ENCODE measurements at regions not wholly inside any gene's neighbourhood (a gene's known extent, or its start where the extent isn't known, plus 50 kb on each side); places are given as distances from the start of the nearest gene placed in this dataset.
A peak's percentile ranks its signal among the peaks of the same experiment; 100 is the strongest.

DNA sequence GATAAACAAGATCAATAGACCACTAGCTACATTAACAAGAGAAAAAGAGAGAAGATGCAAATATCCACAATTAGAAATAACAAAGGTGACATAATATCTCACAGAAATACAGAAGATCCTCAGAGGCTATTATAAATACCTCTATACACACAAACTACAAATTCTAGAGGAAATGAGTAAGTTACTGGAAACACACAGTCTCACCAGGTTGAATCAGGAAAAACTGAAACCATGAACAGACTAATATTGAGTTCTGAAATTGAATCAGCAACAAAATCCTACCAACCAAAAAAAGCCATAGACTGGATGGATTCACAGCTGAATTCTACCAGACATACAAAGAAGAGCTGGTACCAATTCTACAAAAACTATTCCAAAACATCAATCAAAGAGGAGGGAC, 211.8 kb upstream of the CPEB2 start:
- H3F3A ChIP-seq (replicated peaks; ENCODE audit: low read depth) = no peaks in the 10 kb centered on the region
- Mint-ChIP-seq H3K9me3 (peaks cover 69% of the 10 kb centered on the region), H3K27ac (no peak overlapping the region), H3K27me3 (ENCODE audit: insufficient read depth, low read depth, poor library complexity) (no peaks in the 10 kb centered on the region), H3K4me1 (peaks cover 8% of the 10 kb centered on the region; the same call in 2 of the 3 replicates), H3K36me3 (ENCODE audit: low read depth) (peaks cover 26% of the 10 kb centered on the region; the same call in 2 of the 3 replicates), H3K4me3 (no peak overlapping the region)
- H4K20me1 ChIP-seq (replicated peaks; ENCODE audit: insufficient read depth) = no peaks in the 10 kb centered on the region
- H3K4me3 ChIP-seq = no peak overlapping the region
- H3K4me1 ChIP-seq (ENCODE audit: insufficient read depth) = no peaks in the 10 kb centered on the region; the same call in 1 of the 2 replicates
- DNase-seq (ENCODE audit: low spot score) (no peak), ATAC-seq (no peak)
- H3K4me2 ChIP-seq = no peak overlapping the region
- no peaks in the 10 kb centered on the region for H3K79me2 ChIP-seq (replicated peaks; ENCODE audit: insufficient read depth)
- 0 out of 2 replicates have a peak, but pooled peaks cover 3% of the 10 kb centered on the region for H3K36me3 ChIP-seq (ENCODE audit: insufficient read depth)
- no peak overlapping the region for H2AFZ ChIP-seq
- no peak overlapping the region for H3K27ac ChIP-seq (ENCODE audit: low read depth)
- no peaks in the 10 kb centered on the region for H3K27me3 ChIP-seq (ENCODE audit: insufficient read depth)
- TF ChIP-seq CREB1 (CRISPR knock-in tag; IDR thresholded peaks at IDR 0.05; ENCODE audit: low read depth) (no peak), ZNF331 (CRISPR knock-in tag; IDR thresholded peaks at IDR 0.05; ENCODE audit: low read depth) (no peak), EZH2 (IDR thresholded peaks at IDR 0.05; ENCODE audit: low read depth, unreplicated experiment) (no peak)
- TF ChIP-seq, protein P1, sequence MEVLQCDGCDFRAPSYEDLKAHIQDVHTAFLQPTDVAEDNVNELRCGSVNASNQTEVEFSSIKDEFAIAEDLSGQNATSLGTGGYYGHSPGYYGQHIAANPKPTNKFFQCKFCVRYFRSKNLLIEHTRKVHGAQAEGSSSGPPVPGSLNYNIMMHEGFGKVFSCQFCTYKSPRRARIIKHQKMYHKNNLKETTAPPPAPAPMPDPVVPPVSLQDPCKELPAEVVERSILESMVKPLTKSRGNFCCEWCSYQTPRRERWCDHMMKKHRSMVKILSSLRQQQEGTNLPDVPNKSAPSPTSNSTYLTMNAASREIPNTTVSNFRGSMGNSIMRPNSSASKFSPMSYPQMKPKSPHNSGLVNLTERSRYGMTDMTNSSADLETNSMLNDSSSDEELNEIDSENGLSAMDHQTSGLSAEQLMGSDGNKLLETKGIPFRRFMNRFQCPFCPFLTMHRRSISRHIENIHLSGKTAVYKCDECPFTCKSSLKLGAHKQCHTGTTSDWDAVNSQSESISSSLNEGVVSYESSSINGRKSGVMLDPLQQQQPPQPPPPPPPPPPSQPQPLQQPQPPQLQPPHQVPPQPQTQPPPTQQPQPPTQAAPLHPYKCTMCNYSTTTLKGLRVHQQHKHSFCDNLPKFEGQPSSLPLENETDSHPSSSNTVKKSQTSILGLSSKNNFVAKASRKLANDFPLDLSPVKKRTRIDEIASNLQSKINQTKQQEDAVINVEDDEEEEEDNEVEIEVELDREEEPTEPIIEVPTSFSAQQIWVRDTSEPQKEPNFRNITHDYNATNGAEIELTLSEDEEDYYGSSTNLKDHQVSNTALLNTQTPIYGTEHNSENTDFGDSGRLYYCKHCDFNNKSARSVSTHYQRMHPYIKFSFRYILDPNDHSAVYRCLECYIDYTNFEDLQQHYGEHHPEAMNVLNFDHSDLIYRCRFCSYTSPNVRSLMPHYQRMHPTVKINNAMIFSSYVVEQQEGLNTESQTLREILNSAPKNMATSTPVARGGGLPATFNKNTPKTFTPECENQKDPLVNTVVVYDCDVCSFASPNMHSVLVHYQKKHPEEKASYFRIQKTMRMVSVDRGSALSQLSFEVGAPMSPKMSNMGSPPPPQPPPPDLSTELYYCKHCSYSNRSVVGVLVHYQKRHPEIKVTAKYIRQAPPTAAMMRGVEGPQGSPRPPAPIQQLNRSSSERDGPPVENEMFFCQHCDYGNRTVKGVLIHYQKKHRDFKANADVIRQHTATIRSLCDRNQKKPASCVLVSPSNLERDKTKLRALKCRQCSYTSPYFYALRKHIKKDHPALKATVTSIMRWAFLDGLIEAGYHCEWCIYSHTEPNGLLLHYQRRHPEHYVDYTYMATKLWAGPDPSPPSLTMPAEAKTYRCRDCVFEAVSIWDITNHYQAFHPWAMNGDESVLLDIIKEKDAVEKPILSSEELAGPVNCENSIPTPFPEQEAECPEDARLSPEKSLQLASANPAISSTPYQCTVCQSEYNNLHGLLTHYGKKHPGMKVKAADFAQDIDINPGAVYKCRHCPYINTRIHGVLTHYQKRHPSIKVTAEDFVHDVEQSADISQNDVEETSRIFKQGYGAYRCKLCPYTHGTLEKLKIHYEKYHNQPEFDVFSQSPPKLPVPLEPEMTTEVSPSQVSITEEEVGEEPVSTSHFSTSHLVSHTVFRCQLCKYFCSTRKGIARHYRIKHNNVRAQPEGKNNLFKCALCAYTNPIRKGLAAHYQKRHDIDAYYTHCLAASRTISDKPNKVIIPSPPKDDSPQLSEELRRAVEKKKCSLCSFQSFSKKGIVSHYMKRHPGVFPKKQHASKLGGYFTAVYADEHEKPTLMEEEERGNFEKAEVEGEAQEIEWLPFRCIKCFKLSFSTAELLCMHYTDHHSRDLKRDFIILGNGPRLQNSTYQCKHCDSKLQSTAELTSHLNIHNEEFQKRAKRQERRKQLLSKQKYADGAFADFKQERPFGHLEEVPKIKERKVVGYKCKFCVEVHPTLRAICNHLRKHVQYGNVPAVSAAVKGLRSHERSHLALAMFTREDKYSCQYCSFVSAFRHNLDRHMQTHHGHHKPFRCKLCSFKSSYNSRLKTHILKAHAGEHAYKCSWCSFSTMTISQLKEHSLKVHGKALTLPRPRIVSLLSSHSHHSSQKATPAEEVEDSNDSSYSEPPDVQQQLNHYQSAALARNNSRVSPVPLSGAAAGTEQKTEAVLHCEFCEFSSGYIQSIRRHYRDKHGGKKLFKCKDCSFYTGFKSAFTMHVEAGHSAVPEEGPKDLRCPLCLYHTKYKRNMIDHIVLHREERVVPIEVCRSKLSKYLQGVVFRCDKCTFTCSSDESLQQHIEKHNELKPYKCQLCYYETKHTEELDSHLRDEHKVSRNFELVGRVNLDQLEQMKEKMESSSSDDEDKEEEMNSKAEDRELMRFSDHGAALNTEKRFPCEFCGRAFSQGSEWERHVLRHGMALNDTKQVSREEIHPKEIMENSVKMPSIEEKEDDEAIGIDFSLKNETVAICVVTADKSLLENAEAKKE (CRISPR knock-in tag; IDR thresholded peaks at IDR 0.05) = no peak
- peaks cover 4% of the 10 kb centered on the region; the same call in 1 of the 2 replicates for H3K9me2 ChIP-seq (ENCODE audit: insufficient read depth)

DNA sequence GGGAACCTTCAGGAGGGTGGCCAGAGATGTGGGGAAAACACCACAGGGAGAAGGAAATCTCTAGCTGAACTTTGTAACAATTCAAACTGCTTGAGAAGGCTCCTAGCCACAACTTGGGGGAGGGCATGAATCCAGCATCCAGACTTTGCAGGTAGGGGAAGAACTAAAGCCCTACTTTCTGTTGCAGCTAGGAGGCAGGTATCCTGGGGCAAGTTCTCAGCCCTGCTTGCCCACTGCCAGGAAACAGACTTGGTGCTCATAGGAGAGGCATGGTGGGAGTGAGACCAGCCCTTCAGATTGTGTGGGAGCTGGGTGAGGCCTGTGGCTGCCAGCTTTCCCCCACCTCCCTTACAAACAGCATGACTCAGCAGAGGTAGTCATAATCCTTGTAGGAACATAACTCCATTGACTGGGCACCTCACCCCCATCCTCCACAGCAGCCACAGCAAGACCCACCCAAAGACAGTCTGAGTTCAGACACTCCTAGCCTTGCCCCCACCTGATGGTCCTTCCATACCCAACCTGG, 209.5 kb upstream of the CPEB2 start:
- H3K27ac ChIP-seq (ENCODE audit: low read depth) = no peak overlapping the region
- peaks cover 8% of the 10 kb centered on the region; the same call in 2 of the 3 replicates for H3K4me1 Mint-ChIP-seq
- peaks cover 78% of the 10 kb centered on the region for H3K9me3 Mint-ChIP-seq
- no peaks in the 10 kb centered on the region for H3K27me3 ChIP-seq (ENCODE audit: insufficient read depth)
- no peaks in the 10 kb centered on the region; the same call in 1 of the 2 replicates for H3K9me2 ChIP-seq (ENCODE audit: insufficient read depth)
- no peak overlapping the region for H3K4me2 ChIP-seq
- H3F3A ChIP-seq (replicated peaks; ENCODE audit: low read depth) = no peaks in the 10 kb centered on the region
- H3K4me3 ChIP-seq = no peak overlapping the region
- ATAC-seq (no peak), DNase-seq (ENCODE audit: low spot score) (no peak)
- no peak overlapping the region for H3K4me3 Mint-ChIP-seq
- peaks cover 35% of the 10 kb centered on the region for H3K36me3 Mint-ChIP-seq (ENCODE audit: low read depth)
- H3K27ac Mint-ChIP-seq = peak overlapping the region; percentile 85; the same call in 1 of the 2 replicates
- no peak overlapping the region for H2AFZ ChIP-seq
- TF ChIP-seq, protein P2, sequence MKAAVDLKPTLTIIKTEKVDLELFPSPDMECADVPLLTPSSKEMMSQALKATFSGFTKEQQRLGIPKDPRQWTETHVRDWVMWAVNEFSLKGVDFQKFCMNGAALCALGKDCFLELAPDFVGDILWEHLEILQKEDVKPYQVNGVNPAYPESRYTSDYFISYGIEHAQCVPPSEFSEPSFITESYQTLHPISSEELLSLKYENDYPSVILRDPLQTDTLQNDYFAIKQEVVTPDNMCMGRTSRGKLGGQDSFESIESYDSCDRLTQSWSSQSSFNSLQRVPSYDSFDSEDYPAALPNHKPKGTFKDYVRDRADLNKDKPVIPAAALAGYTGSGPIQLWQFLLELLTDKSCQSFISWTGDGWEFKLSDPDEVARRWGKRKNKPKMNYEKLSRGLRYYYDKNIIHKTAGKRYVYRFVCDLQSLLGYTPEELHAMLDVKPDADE (IDR thresholded peaks at IDR 0.05) = no peak
- H3K27me3 Mint-ChIP-seq (ENCODE audit: insufficient read depth, low read depth, poor library complexity) = no peaks in the 10 kb centered on the region
- H4K20me1 ChIP-seq (replicated peaks; ENCODE audit: insufficient read depth) = no peaks in the 10 kb centered on the region
- H3K36me3 ChIP-seq (ENCODE audit: insufficient read depth) = peaks cover 3% of the 10 kb centered on the region; the same call in 1 of the 2 replicates
- no peaks in the 10 kb centered on the region; the same call in 1 of the 2 replicates for H3K4me1 ChIP-seq (ENCODE audit: insufficient read depth)
- no peaks in the 10 kb centered on the region for H3K79me2 ChIP-seq (replicated peaks; ENCODE audit: insufficient read depth)

Measured in GM23338 (cell line).